Retinal pigment epithelial cell (primary cell): ENCODE measurements at regions not wholly inside any gene's neighbourhood (a gene's known extent, or its start where the extent isn't known, plus 50 kb on each side); places are given as distances from the start of the nearest gene placed in this dataset.
"Not testable (repeated sequence)": the region's sequence is repeated elsewhere in the genome, so short reads cannot be mapped to it uniquely, and the experiment has no call there.

Experiments
- DNase-seq: peaks from one replicate; pipeline ENCODE4 v3.0.0-alpha.2; 2010; ENCODE audit warnings: low read depth
- H3K4me3 ChIP-seq: 2 replicates; pipeline ENCODE4 v1.5.1; 2011; ENCODE audit warnings: mild to moderate bottlenecking, low read length, control low read depth, moderate library complexity
- TF ChIP-seq, protein P1 (sequence below): conservative IDR thresholded peaks from 2 replicates; pipeline ENCODE4 v1.5.1; 2011; ENCODE audit warnings: low read depth, low read length, control low read depth, inconsistent platforms

- DNase-seq, result no peak
- TF ChIP-seq, protein P1, sequence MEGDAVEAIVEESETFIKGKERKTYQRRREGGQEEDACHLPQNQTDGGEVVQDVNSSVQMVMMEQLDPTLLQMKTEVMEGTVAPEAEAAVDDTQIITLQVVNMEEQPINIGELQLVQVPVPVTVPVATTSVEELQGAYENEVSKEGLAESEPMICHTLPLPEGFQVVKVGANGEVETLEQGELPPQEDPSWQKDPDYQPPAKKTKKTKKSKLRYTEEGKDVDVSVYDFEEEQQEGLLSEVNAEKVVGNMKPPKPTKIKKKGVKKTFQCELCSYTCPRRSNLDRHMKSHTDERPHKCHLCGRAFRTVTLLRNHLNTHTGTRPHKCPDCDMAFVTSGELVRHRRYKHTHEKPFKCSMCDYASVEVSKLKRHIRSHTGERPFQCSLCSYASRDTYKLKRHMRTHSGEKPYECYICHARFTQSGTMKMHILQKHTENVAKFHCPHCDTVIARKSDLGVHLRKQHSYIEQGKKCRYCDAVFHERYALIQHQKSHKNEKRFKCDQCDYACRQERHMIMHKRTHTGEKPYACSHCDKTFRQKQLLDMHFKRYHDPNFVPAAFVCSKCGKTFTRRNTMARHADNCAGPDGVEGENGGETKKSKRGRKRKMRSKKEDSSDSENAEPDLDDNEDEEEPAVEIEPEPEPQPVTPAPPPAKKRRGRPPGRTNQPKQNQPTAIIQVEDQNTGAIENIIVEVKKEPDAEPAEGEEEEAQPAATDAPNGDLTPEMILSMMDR, result no peak
- H3K4me3 ChIP-seq, result no peak overlapping the region
Observed at GRCh38 chr9:78691542-78691941, 394.6 kb downstream of the PSAT1 start.

GRCh38 chr9:78692871-78693270 lies 395.9 kb downstream of the PSAT1 start:
- TF ChIP-seq, protein P1, result no peak
- no peak overlapping the region for H3K4me3 ChIP-seq
- DNase-seq, result no peak

DNA sequence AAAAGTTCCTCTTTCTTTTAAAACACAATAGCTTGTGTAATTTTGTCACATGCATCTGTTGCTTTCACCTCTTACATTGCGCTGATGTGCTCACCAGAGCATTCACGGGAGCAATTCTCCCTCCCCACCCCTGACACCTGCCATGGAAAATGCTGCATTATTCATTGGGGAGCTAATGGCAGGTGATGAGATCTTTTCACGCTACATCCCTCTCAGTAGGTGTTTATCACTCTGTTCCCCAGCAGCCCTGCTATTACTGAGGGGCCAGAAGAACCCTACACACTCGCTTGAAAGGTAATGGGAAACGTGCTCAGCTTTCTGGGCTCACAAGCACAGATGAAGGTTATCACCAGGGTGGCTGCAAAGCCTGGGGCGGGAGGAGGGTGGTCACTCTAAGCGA lies 398.0 kb downstream of the PSAT1 start:
- TF ChIP-seq, protein P1, result no peak
- no peak for DNase-seq

GRCh38 chr9:78695519-78695918 lies 398.6 kb downstream of the PSAT1 start:
- DNase-seq, result no peak
- no peak overlapping the region for H3K4me3 ChIP-seq
- TF ChIP-seq, protein P1, result no peak

More for the DNA sequence above, 398.0 kb downstream of the PSAT1 start:
- no peak overlapping the region for H3K4me3 ChIP-seq

DNA sequence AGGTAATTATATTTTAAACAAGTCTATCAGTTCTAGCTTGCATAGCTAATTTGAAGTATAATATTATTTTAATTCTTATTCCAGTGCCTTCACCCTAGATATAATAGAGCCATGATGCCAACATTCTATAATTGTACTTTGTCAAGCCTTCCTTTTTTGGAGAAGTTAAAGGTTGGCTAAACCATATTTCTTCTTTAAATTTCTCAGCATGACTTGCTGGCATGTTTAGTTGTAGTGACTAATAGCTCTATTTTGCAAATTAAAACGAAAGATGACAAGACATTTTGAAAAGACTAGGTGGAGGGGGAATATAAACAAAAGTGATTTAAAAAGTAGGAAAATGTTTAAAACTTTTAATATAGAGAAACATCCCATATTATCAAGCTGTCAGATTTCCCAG lies 400.7 kb downstream of the PSAT1 start:
- no peak overlapping the region for H3K4me3 ChIP-seq
- TF ChIP-seq, protein P1, result no peak
- no peak for DNase-seq

DNA sequence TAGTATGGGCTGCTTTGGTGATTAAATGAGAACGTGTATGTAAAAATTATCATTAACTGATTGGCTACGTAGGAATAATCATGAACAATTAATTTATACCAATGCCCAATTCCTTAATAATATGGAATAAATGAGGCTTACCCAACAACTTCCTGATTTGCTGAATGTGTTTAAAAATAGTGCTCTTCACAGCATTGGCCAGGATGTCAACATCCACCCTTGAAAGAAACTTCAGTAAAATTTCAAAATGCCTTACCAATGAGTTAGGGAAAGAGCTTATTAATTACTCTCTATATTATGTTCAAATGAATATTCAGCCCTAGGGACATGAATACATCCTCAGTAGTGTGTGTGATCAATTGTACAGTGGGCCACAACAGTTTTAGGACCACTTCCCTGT lies 401.4 kb downstream of the PSAT1 start:
- DNase-seq, result no peak
- H3K4me3 ChIP-seq, result no peak overlapping the region
- TF ChIP-seq, protein P1, result no peak

DNA sequence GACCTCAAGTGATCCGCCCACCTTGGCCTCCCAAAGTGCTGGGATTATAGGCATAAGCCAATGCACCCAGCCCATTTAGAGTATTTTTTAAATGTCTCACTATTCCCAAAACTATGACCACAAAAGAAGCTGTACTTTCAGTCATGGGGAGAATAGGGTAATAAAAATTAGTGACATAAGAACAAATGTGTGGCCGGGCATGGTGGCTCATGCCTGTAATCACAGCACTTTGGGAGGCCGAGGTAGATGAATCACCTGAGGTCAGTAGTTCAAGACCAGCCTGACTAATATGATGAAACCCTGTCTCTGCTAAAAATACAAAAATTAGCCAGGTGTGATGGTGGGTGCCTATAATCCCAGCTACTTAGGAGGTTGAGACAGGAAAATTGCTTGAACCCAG lies 402.3 kb downstream of the PSAT1 start:
- not testable (repeated sequence) for DNase-seq

DNA sequence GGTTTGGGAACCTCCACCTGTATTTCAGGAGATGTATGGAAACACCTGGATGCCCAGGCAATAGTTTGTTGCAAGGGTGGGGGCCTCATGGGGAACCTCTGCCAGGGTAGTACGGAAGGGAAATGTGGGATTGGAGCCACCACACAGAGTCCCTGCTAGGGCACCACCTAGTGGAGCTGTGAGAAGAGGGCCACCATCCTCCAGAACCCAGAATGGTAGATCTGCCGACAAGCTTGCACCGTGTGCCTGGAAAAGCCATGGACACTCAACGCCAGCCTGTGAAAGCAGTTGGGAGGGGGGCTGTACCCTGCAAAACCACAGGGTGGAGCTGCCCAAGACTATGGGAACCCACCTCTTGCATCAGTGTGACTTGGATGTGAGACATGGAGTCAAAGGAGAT lies 407.2 kb downstream of the PSAT1 start:
- TF ChIP-seq, protein P1, result peak; percentile 36
- not testable (repeated sequence) for H3K4me3 ChIP-seq, DNase-seq

More for the DNA sequence above, 402.3 kb downstream of the PSAT1 start:
- not testable (repeated sequence) for H3K4me3 ChIP-seq
